Stimulated activated CD4-positive, alpha-beta T cell treated with anti-CD3 and anti-CD28 coated beads, Interleukin-12 subunit alpha, Interleukin-12 subunit beta, amount 100 ng/mL, for 48 hours (primary cell): ENCODE measurements at regions not wholly inside any gene's neighbourhood (a gene's known extent, or its start where the extent isn't known, plus 50 kb on each side); places are given as distances from the start of the nearest gene placed in this dataset.
"Not testable (repeated sequence)": the region's sequence is repeated elsewhere in the genome, so short reads cannot be mapped to it uniquely, and the experiment has no call there.

Source experiments
- DNase-seq, 3 donors: peaks; one replicate each; pipeline ENCODE4 v3.0.0-alpha.2; 2020; ENCODE audit warnings: low read depth in 2 of 3, low spot score in 1 of 3

DNA sequence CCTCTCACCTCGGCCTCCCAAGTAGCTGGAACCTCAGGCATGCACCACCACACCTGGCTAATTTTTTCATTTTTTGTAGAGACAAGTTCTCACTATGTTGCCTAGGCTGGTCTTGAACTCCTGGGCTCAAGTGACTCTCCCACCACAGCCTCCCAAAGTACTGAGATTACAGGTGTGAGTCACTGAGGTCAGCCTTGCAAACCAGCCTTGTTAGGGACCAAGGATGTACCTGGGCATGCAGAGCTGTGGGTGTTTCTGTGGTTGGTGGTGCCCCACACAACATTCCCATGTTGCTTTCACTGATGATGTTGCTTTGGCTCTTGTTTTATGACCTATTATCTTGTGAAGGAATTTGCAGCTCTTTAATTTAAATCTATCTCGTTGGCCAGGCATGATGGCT lies 54.8 kb downstream of the OTUD1 start:
- peak in 1 of 3 donors; percentile 5 for DNase-seq

DNA sequence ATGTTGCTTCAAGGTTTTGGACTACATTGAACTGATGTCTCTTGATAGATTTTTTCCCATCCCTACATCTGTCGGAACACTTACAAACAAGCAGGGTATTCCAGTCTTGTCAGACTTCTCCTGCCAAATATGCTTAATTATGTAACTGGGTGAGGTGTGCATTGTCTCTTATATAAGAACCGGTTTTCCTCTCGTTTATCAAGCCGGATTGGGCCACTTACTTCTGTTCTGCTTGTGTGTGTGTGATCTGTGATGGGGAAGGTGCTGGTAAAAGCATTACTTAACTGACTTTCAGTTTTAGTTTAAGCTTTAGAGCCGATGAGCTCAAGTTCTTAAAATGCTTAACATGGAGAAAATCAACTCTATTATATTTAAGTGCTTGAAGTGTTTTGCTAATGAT lies 57.9 kb downstream of the OTUD1 start:
- no peak for DNase-seq

DNA sequence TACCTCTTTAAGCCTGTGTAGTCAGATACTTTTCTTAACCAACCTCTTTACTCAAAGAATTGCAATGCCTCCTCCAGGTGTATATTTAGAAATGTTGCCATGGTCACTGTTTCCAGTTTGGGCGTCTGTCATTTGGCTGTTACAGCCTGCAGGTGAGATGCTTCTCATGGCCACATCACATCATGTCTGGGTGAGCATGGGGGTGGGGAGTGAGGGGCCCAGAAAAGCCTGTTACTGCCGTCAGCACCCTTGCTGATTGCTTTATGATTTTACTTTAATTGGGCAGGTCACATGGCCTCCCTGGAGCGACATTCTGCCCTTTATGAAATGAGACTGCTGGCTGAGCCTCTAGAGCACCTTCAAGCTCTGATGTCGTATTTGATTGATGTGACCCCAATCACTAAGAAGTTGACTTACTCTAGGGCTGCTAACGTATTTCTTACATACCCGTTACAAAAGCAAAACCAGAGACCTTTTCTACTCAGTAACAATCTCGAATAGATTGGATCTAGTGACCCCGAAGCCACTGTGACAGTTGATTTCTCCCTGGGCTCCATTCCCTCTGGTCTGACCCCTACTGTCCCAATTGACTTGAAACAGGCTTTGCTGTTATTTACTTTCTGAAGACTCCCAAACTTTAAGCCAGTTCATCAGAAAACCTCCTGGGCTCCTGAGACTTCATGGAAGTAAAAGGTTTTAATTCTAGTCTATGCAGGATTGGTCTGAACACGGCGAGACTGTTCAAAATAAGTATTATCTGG lies 60.7 kb downstream of the OTUD1 start:
- no peak for DNase-seq

- no peak for DNase-seq
These were observed 67.1 kb downstream of the OTUD1 start for GRCh38 chr10:23505797-23506465.

DNA sequence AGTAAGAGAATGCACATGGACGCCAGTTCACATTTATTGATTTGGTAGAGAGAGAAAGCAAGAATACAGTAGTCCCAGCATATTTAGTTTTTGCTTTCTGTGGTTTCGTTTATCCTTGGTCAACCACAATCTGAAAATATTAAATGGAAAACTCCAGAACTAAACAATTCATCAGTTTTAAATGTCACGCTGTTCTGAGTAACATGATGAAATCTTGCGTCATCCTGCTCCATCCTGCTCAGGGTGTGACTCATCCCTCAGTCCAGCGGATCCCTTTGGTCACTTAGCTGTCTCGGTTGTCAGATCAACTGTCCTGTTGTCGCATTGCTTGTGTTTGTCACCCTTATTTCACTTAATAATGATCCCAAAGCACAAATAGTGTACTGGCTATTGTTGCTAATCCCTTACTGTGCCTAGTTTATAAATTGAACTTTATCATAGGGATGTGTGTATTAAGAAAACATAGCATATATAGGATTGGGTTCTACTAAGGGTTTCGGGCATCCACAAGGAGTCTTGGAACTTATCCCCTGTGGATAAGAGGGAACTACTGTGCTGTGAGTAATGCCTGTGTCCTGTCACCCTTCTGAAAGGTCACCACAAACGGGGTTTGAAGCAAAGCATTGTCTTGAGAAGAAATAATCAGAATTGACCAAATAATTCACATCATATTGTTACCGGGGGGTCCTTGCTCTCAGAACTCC lies 73.6 kb downstream of the OTUD1 start:
- no peak for DNase-seq

- DNase-seq, result not testable (repeated sequence)
These were observed 74.7 kb downstream of the OTUD1 start for GRCh38 chr10:23513621-23514020.

DNA sequence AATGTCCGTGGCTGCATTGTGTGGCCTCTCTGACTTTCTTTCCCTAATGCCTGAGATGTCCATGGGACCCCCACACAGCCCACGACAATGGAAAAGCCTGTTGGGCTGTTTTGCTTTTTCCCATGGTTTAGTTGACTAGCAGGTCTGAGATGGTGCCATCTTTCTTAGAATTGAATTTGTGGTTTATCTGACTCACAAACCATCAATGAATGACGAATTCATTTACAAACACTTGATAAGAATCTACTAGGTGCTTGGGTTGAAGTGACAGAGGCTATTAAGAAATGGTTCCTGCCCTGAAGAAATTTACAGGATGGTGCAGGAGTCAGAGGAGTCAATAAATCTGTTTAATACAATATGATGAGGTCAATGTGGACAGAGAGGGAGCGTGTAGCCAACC lies 75.4 kb downstream of the OTUD1 start:
- DNase-seq, result no peak

GRCh38 chr10:23516530-23516929 lies 77.7 kb downstream of the OTUD1 start:
- no peak for DNase-seq

DNA sequence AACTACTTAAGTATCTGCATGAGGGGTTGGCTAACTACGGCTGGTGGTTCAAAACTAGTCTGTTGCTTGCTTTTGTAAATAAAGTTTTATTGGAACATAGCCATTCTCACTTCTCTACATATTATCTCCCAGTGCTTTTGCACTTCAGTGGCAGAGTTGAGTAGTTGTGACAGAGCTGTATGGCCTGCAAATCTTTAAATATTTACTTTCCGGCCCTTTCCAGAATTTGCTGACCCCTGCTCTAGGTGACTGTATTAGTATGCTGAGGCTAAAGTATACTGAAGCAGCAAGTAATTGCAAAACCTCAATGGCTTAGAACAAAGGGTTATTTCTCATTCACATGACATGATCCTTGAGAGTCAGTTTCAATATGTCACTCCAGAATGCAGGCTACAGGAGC lies 78.3 kb downstream of the OTUD1 start:
- DNase-seq, result no peak

DNA sequence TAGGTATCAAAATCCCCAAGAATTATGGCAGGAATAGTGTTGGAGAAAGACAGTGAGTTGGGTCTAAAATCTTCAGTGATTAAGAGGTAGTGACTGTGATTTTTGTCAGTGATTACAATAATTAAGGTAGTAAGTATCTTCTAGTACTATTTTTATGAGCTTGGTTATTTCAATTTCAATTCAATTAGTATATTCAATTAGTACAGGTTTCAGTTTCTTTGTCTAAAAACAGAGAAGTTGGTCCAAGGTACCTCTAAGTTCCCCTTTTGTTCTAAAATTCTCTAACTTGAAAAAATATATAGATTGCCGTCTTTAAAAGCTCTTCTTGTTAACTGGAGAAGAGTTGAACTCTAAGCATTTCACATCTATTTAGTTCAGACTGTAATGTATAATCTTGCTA lies 82.9 kb downstream of the OTUD1 start:
- no peak for DNase-seq

DNA sequence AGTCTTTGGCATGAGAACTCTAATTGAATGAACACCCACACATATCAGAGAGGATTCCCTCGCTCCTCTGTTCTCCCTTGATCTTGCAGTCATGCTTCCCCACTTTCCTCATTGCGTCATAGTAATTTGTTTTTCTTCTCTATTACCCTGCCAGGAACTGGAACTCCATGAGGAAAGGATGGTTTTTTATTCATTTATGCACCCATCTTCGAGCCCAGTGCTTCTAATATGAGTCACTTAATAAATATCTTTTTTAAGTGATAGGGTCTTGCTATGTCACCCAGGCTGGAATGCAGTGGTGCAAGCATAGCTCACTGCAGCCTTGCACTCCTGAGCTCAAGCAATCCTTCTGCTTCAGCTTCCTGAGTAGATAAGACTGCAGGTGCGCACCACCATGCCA lies 83.5 kb downstream of the OTUD1 start:
- no peak for DNase-seq

DNA sequence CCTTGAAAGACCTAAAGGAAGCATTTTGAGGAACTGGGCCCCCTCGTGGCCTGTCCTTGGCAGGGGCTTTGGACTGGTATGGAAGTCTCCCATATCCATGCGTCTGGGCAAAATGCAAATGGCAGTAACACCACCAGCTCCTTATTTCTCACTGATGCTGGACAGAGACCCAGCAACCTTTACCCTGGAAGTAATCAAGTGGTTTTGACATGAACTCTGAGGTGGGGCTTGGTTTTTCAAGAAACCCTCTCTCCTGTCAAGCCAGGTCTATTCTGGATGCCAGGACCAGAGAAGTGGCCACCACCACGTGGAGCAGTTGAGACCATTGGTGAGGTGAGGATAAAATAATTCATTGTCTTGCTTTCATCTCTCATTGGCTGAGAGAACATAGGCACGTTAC lies 84.4 kb downstream of the OTUD1 start:
- no peak for DNase-seq

- no peak for DNase-seq
These were observed 86.5 kb downstream of the OTUD1 start for GRCh38 chr10:23525406-23525805.

DNA sequence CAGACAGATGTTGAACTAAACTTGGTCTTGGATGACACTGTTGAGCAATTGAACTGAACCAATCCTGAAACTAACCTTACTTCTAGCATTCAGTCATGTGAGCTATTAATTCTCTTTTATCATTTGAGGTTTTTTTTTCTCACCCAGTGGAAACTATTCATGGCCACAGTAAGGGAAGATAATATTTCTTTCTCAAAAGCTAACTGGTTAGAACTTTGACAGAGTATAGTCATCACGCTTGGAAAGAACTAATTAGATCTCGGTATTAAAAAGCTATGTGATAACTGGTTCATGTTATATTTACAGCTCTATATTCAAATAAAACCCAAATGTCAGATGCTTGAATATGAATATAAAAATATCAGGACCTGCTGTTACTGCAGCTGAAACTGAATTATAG lies 89.5 kb downstream of the OTUD1 start:
- no peak for DNase-seq

DNA sequence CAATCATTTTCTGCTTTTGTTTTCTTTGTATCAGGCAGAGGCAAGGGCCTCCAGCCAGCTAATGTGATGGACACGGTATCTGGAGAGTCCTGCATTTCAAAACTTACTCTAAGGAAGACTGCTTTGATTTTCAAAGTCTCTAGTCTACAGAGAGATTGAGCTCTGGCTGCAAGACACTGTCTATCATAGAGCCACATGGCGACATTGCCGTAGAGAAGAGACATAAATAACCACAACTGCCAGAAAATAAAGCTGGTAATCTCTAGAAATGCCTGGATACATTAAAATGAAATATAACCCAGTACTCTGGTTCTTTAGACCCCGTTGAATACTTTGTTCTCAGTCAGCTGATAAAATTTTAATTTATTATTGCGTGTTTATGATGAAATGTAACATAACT lies 90.8 kb downstream of the OTUD1 start:
- no peak for DNase-seq

- DNase-seq, result no peak
These were observed 91.2 kb downstream of the OTUD1 start for GRCh38 chr10:23530079-23530478.

DNA sequence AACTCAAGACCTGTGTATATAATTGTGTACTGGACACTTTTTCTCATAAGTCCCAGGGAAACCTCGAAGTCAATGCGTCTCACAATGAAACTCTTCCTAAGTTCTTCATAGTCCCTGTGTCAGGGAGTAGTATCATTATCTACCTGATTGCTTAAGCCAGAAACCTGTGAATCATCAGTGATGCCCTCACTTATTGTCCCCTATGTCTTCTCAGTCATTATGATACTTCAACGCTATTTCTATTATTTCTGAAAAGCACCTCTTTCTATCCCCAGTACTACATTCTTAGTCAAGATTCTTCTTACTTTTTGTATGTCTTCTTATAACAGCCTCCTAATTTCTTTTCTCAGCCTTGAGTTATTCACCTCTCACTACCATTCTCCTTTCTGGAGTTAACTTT lies 94.3 kb downstream of the OTUD1 start:
- no peak for DNase-seq

GRCh38 chr10:23534326-23534725 lies 95.5 kb downstream of the OTUD1 start:
- no peak for DNase-seq

DNA sequence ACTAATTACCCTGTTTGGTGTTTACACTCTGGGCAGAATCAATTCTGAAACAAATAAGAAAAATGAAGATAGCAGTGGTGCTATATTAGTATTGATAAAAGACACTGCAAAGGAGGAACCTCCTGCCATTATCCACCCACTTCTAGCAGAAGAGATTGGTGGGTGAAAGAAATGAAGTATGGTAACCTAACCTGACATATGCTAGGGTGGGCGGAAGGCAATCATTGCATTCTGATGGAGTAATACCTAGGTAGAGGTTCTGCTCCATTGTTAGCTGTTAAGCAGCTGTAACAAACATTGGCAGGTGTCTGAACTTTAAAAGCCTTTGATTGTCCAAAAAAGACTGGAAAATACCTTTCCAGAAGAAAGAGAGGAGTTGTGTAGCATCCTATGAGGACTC lies 95.9 kb downstream of the OTUD1 start:
- DNase-seq, result no peak

DNA sequence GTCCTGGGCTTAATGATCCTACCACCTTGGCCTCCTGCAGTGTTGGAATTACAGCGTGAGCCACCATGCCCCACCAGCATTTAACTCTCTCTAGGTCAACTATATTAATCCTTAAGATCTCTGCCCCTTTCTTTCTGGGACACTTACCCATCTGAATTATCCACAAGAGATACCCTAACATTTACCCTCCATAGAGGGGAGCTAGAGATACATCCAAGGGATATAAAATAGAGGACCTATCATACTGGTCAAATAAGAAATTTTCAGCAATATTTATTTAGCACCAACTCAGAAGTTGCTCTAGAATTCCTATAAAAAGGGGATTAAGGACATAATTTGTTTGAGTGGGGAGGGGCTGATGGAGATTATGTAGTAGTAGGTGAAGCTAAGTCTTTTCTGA lies 96.5 kb downstream of the OTUD1 start:
- DNase-seq, result no peak

DNA sequence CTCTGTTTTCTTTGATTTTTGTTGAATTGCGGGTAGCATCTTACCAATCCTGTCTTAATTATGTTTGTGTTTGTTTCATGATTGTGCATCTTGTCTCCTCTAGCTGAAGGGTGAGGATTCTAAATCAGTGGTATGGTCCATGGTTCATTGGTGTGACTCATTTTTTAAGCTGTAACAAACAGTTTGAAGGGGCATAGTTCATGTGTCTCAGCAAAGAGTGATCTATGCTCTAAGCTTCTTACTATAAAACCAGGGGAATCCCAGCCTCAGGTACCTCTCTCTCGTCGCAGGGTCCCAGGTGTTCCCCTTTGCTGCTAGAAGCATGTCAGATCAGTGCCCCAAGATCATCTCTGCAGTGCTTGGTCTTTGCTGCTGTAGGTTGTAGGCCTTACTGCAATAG lies 100.1 kb downstream of the OTUD1 start:
- no peak for DNase-seq

- DNase-seq, result no peak
These were observed 101.6 kb downstream of the OTUD1 start for GRCh38 chr10:23540401-23541030.
